Mesendoderm (in vitro differentiated cells): ENCODE measurements at regions not wholly inside any gene's neighbourhood (a gene's known extent, or its start where the extent isn't known, plus 50 kb on each side); places are given as distances from the start of the nearest gene placed in this dataset.

Experiments used
- DNase-seq: peaks from one replicate; pipeline ENCODE4 v3.0.0; 2013
- H2AK5ac ChIP-seq: 2 replicates; pipeline ENCODE4 v1.6.1; 2013; ENCODE audit warnings: low read length, inconsistent platforms
- H2BK120ac ChIP-seq: 2 replicates; pipeline ENCODE4 v1.6.1; 2013; ENCODE audit warnings: low read depth, mild to moderate bottlenecking, low read length, moderate library complexity, mixed read lengths
- H2BK15ac ChIP-seq: replicated peaks from 2 replicates; pipeline ENCODE4 v1.6.1; 2013; ENCODE audit warnings: low read depth, mild to moderate bottlenecking, moderate library complexity
- H2BK5ac ChIP-seq: 2 replicates; pipeline ENCODE4 v1.6.1; 2013; ENCODE audit warnings: low read length, inconsistent platforms
- H3K18ac ChIP-seq: 2 replicates; pipeline ENCODE4 v1.6.1; 2013; ENCODE audit warnings: mild to moderate bottlenecking, low read length, mixed read lengths
- H3K23ac ChIP-seq: one replicate; pipeline ENCODE4 v1.6.1; 2013; ENCODE audit warnings: low read length
- H3K27ac ChIP-seq: 2 replicates; pipeline ENCODE4 v1.5.1; 2013; ENCODE audit warnings: low read depth, mild to moderate bottlenecking, inconsistent platforms, low read length, moderate library complexity
- H3K27me3 ChIP-seq: 2 replicates; pipeline ENCODE4 v1.6.1; 2013; ENCODE audit warnings: low read length, control low read depth, mild to moderate bottlenecking, inconsistent platforms; ENCODE audit not compliant: insufficient read depth, poor library complexity
- H3K36me3 ChIP-seq: 2 replicates; pipeline ENCODE4 v1.6.1; 2013; ENCODE audit warnings: low read length, inconsistent platforms; ENCODE audit not compliant: control insufficient read depth, insufficient read depth
- H3K4ac ChIP-seq: one replicate; pipeline ENCODE4 v1.6.1; 2013; ENCODE audit warnings: low read depth, mild to moderate bottlenecking, low read length, moderate library complexity
- H3K4me1 ChIP-seq: 2 replicates; pipeline ENCODE4 v1.6.1; 2013; ENCODE audit warnings: low read depth, low read length, inconsistent platforms; ENCODE audit not compliant: control insufficient read depth
- H3K4me2 ChIP-seq: 2 replicates; pipeline ENCODE4 v1.6.1; 2013; ENCODE audit warnings: low read length
- H3K4me3 ChIP-seq: 2 replicates; pipeline ENCODE4 v1.5.1; 2013; ENCODE audit warnings: mild to moderate bottlenecking, low read length
- H3K56ac ChIP-seq: one replicate; pipeline ENCODE4 v1.6.1; 2013; ENCODE audit warnings: low read length
- H3K79me1 ChIP-seq: 2 replicates; pipeline ENCODE4 v1.6.1; 2013; ENCODE audit warnings: low read length, inconsistent platforms
- H3K79me2 ChIP-seq: 2 replicates; pipeline ENCODE4 v1.6.1; 2013; ENCODE audit warnings: mild to moderate bottlenecking, low read length; ENCODE audit not compliant: control insufficient read depth, insufficient read depth
- H3K9ac ChIP-seq: 2 replicates; pipeline ENCODE4 v1.6.1; 2013; ENCODE audit warnings: low read length, inconsistent platforms
- H4K5ac ChIP-seq: one replicate; pipeline ENCODE4 v1.6.1; 2013; ENCODE audit warnings: low read length
- H4K8ac ChIP-seq: one replicate; pipeline ENCODE4 v1.6.1; 2013; ENCODE audit warnings: low read depth, mild to moderate bottlenecking, control low read depth, low read length, moderate library complexity
- WGBS: extraction: QIAGEN DNeasy Blood & Tissue Kit; methylation state at CpG from one replicate; pipeline ENCODE4 v1.1.7; 2013; ENCODE audit warnings: low lambda C conversion rate, missing lambda C conversion rate; ENCODE audit not compliant: insufficient coverage; ENCODE audit errors: extremely low coverage; 5-methylcytosine and 5-hydroxymethylcytosine counted together

DNA sequence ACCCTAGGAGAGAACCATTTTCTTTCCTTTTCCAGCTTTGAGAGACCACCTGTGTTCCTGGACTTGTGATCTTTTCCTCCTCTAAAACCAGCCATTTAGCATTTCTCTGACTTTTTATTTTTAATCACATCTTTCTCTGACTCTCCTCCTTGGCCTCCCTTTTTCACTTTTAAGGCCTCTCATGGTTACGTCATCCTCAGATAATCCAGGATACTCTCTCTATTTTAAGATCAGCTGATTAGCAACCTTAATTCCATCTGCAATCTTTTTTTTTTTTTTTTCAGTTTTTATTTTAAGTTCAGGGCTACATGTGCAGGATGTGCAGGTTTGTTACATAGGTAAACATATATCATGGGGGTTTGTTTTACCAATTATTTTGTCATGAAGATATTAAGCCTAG, 54.0 kb downstream of the RFPL4B start:
- H3K56ac ChIP-seq = no peak overlapping the region
- no peak overlapping the region for H3K4me2 ChIP-seq
- H2AK5ac ChIP-seq = no peak overlapping the region
- H3K79me2 ChIP-seq = no peaks in the 10 kb centered on the region
- no peak overlapping the region for H2BK15ac ChIP-seq
- DNase-seq = no peak
- no peak overlapping the region for H4K5ac ChIP-seq
- H3K18ac ChIP-seq = no peak overlapping the region
- no peak overlapping the region for H4K8ac ChIP-seq
- H3K79me1 ChIP-seq = no peaks in the 10 kb centered on the region
- H3K4me3 ChIP-seq = no peak overlapping the region
- no peak overlapping the region for H2BK5ac ChIP-seq
- H3K9ac ChIP-seq = no peak overlapping the region
- no peak overlapping the region for H3K27ac ChIP-seq
- H3K4me1 ChIP-seq = no peaks in the 10 kb centered on the region
- H2BK120ac ChIP-seq = no peak overlapping the region
- H3K36me3 ChIP-seq = no peaks in the 10 kb centered on the region
- no peak overlapping the region for H3K23ac ChIP-seq
- no CpG with 5 or more reads among the region's 1 CpG for WGBS
- H3K4ac ChIP-seq = no peak overlapping the region
- no peaks in the 10 kb centered on the region for H3K27me3 ChIP-seq

DNA sequence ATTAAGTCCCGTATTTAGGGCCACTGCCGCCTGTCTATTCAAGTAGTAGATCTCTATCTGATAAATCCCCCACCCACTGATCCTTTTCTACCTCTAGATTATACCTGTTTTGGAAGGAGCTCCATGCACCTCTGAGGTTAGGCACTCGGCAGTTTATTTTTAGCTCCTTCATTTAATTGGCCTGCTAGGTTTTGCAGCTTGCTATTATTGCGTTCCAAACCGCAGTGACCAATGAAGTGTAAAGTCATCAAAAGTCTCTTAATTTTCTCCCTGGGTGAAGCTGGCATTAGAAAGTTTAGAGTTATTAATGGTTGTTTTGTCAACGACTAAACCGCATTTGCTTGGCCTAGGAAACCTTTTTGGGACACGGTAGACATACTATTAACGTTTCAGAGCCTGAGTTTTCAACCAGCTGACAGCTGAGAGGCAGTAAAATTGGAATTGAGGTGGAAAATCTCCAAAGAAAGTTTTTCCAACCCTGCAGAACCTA, 60.0 kb downstream of the RFPL4B start:
- Histone ChIP-seq H3K36me3 (no peaks in the 10 kb centered on the region), H3K79me1 (no peaks in the 10 kb centered on the region), H3K4me1 (no peaks in the 10 kb centered on the region), H3K9ac (no peak overlapping the region), H4K8ac (no peak overlapping the region), H2BK5ac (no peak overlapping the region), H3K4ac (no peak overlapping the region), H3K4me2 (no peak overlapping the region), H3K18ac (no peak overlapping the region), H3K23ac (no peak overlapping the region), H3K79me2 (no peaks in the 10 kb centered on the region), H2AK5ac (no peak overlapping the region), H3K4me3 (no peak overlapping the region), H3K56ac (no peak overlapping the region), H2BK15ac (no peak overlapping the region), H4K5ac (no peak overlapping the region), H3K27ac (no peak overlapping the region), H3K27me3 (no peaks in the 10 kb centered on the region), H2BK120ac (no peak overlapping the region)
- DNase-seq = no peak
- WGBS = no CpG with 5 or more reads among the region's 9 CpGs

DNA sequence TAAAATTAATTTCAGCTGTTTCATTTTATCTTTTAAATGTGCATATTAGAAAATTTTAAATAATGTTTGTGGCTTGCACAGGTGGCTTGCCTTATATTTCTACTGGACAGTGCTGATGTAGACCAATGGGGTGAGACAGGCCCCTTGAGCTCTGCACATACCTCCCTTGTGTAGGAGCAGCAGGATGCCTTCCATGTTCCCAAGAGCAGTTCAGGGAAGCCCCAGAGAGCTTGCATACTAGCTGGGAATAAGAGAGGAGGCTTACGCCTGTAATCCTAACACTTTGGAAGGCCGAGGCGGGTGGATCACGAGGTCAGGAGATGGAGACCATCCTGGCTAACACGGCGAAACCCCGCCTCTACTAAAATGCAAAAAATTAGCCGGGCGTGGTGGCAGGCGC, 61.4 kb downstream of the RFPL4B start:
- H3K23ac ChIP-seq = no peak overlapping the region
- WGBS = no CpG with 5 or more reads among the region's 10 CpGs
- no peak overlapping the region for H3K4ac ChIP-seq
- H4K5ac ChIP-seq = no peak overlapping the region
- no peak for DNase-seq
- H2BK15ac ChIP-seq = no peak overlapping the region
- H3K18ac ChIP-seq = no peak overlapping the region
- no peaks in the 10 kb centered on the region for H3K27me3 ChIP-seq
- H3K4me2 ChIP-seq = no peak overlapping the region
- no peaks in the 10 kb centered on the region for H3K4me1 ChIP-seq
- no peak overlapping the region for H2BK120ac ChIP-seq
- H2AK5ac ChIP-seq = no peak overlapping the region
- H3K79me1 ChIP-seq = no peaks in the 10 kb centered on the region
- no peak overlapping the region for H3K9ac ChIP-seq
- no peak overlapping the region for H3K56ac ChIP-seq
- H3K27ac ChIP-seq = no peak overlapping the region
- H3K79me2 ChIP-seq = no peaks in the 10 kb centered on the region
- H2BK5ac ChIP-seq = no peak overlapping the region
- no peaks in the 10 kb centered on the region for H3K36me3 ChIP-seq
- H4K8ac ChIP-seq = no peak overlapping the region
- H3K4me3 ChIP-seq = no peak overlapping the region

DNA sequence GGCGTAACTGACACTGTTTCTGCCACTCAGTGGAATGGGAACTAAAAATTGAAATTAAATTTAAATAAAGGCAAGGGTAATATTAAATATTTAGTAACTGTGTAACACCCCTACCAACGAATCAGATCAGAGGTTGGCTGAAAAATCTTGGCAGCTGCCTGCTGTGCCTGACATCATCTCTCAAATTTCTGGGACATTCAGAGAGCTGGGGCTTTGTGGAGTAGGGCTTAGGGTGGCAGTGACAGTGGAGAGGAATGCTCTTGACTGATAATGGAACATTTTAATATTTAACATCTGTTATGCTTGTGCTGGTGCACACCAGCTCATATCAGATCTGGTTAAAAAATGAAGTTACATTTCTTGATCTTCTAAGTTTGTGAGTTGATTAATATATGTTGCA, 62.2 kb downstream of the RFPL4B start:
- Histone ChIP-seq H3K4me2 (no peak overlapping the region), H3K23ac (no peak overlapping the region), H3K36me3 (no peaks in the 10 kb centered on the region), H3K4ac (no peak overlapping the region), H3K4me1 (no peaks in the 10 kb centered on the region), H2BK15ac (no peak overlapping the region), H2BK120ac (no peak overlapping the region), H3K9ac (no peak overlapping the region), H3K56ac (no peak overlapping the region), H2AK5ac (no peak overlapping the region), H4K5ac (no peak overlapping the region), H3K27me3 (no peaks in the 10 kb centered on the region), H3K79me1 (no peaks in the 10 kb centered on the region), H2BK5ac (no peak overlapping the region), H3K18ac (no peak overlapping the region), H3K79me2 (no peaks in the 10 kb centered on the region), H3K4me3 (no peak overlapping the region), H3K27ac (no peak overlapping the region), H4K8ac (no peak overlapping the region)
- no CpG with 5 or more reads among the region's 2 CpGs for WGBS
- DNase-seq = peak; percentile 50

DNA sequence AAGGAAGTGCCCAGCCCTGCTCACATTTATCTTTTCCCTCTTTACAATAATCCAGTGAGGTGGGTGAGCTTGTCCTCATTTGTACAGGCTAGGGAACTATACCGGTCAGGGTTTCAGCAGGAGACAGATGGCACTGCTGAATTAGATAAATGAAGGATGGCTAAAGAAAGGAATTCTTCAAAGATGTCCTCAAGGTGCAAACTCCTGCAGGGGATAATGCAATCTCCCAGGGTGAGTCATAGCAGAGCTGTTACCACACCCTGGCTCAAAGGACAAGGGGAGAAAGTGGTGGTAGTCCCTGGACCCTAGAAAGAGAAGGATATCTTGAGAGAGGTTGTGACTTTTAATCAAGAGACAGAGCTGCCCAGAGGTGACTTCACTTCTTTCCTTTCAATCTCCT, 66.7 kb downstream of the RFPL4B start:
- H3K36me3 ChIP-seq = no peaks in the 10 kb centered on the region
- H3K27me3 ChIP-seq = no peaks in the 10 kb centered on the region
- H3K4me2 ChIP-seq = no peak overlapping the region
- no peak overlapping the region for H3K9ac ChIP-seq
- H2BK15ac ChIP-seq = no peak overlapping the region
- peak; percentile 70 for DNase-seq
- no peak overlapping the region for H4K8ac ChIP-seq
- H2AK5ac ChIP-seq = no peak overlapping the region
- H3K4me3 ChIP-seq = no peak overlapping the region
- WGBS = no CpG with 5 or more reads among the region's 1 CpG
- no peak overlapping the region for H2BK120ac ChIP-seq
- no peak overlapping the region for H3K56ac ChIP-seq
- H3K4me1 ChIP-seq = no peaks in the 10 kb centered on the region
- no peak overlapping the region for H3K27ac ChIP-seq
- H3K18ac ChIP-seq = no peak overlapping the region
- H3K79me2 ChIP-seq = no peaks in the 10 kb centered on the region
- no peak overlapping the region for H3K23ac ChIP-seq
- no peak overlapping the region for H3K4ac ChIP-seq
- no peaks in the 10 kb centered on the region for H3K79me1 ChIP-seq
- no peak overlapping the region for H2BK5ac ChIP-seq
- no peak overlapping the region for H4K5ac ChIP-seq

DNA sequence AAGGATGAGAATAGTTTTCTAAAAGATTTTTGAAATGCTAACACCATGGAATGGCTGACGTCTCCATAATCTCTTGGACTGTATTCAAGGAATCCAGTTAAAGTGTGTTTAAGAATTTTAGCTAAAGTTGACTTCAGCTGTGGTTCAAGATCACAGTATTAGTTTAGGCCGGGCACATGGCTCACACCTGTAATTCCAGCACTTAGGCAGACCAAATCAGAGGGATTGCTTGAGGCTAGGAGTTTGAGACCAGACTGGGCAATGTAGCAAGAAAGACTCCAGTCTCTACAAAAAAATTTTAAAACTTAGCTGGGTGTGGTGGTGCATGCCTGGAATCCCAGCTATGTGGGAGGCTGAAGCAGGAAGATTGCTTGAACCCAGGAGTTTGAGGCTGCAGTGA, 68.2 kb downstream of the RFPL4B start:
- no CpG with 5 or more reads among the region's 2 CpGs for WGBS
- H3K36me3 ChIP-seq = no peaks in the 10 kb centered on the region

More for the DNA sequence above, 68.2 kb downstream of the RFPL4B start:
- no peak for DNase-seq
- H2BK120ac ChIP-seq = no peak overlapping the region
- no peaks in the 10 kb centered on the region for H3K79me2 ChIP-seq
- no peak overlapping the region for H2BK5ac ChIP-seq
- H2AK5ac ChIP-seq = no peak overlapping the region
- H4K8ac ChIP-seq = no peak overlapping the region
- H3K18ac ChIP-seq = no peak overlapping the region
- H3K4me2 ChIP-seq = no peak overlapping the region
- no peak overlapping the region for H3K56ac ChIP-seq
- no peak overlapping the region for H3K9ac ChIP-seq
- H3K4me3 ChIP-seq = no peak overlapping the region
- H3K23ac ChIP-seq = no peak overlapping the region
- H4K5ac ChIP-seq = no peak overlapping the region
- H3K4ac ChIP-seq = no peak overlapping the region
- H3K27ac ChIP-seq = no peak overlapping the region
- H2BK15ac ChIP-seq = no peak overlapping the region
- no peaks in the 10 kb centered on the region for H3K27me3 ChIP-seq
- H3K4me1 ChIP-seq = no peaks in the 10 kb centered on the region
- H3K79me1 ChIP-seq = no peaks in the 10 kb centered on the region
